OCI-LY7 (cell line): ENCODE measurements at regions not wholly inside any gene's neighbourhood (a gene's known extent, or its start where the extent isn't known, plus 50 kb on each side); places are given as distances from the start of the nearest gene placed in this dataset.

Experiments
- BruUV-seq: library from RNA; stranded (reverse); fragments of 400-500 nt; replicated peaks from 2 replicates; lab custom pipeline; 2021; lab: Mats Ljungman, UMichigan
- CTCF ChIA-PET: fragments of 300-600 bp; sonication (Branson Sonifier 250); formaldehyde crosslinking; loops from one replicate; lab custom pipeline; 2022; ENCODE audit warnings: antibody characterized with exemption; ENCODE audit not compliant: unreplicated experiment; lab: Charles Lee
- POLR2A ChIA-PET: fragments of 300-600 bp; sonication (Branson Sonifier 250); formaldehyde crosslinking; loops from one replicate; lab custom pipeline; 2022; ENCODE audit warnings: antibody characterized with exemption; lab: Charles Lee
- DNase-seq: peaks from one replicate; pipeline ENCODE4 v3.0.0-alpha.2; 2015; ENCODE audit warnings: low spot score
- H2AFZ ChIP-seq: fragments of 200-600 bp; sonication (generic), shearing (Covaris generic); 2 replicates; pipeline ENCODE4 v1.6.1; 2014; ENCODE audit warnings: mild to moderate bottlenecking, antibody characterized with exemption, low read length, moderate library complexity
- H3K27ac ChIP-seq: fragments of 200-600 bp; sonication (generic); 2 replicates; pipeline ENCODE4 v1.5.1; 2014; ENCODE audit warnings: mixed run types, low read depth, mild to moderate bottlenecking, moderate library complexity, low read length, inconsistent platforms; ENCODE audit not compliant: poor library complexity, severe bottlenecking
- H3K36me3 ChIP-seq: fragments of 200-600 bp; sonication (generic); 2 replicates; pipeline ENCODE4 v1.6.1; 2014; ENCODE audit warnings: mild to moderate bottlenecking, antibody characterized with exemption, low read length, moderate library complexity, mixed read lengths; ENCODE audit not compliant: insufficient read depth
- H3K4me1 ChIP-seq: fragments of 200-600 bp; sonication (generic); 2 replicates; pipeline ENCODE4 v1.5.1; 2014; ENCODE audit warnings: mild to moderate bottlenecking, low read length; ENCODE audit not compliant: insufficient read depth, poor library complexity, severe bottlenecking
- H3K4me2 ChIP-seq: fragments of 200-600 bp; sonication (generic); 2 replicates; pipeline ENCODE4 v1.6.1; 2014; ENCODE audit warnings: mild to moderate bottlenecking, low read length
- H3K4me3 ChIP-seq: fragments of 200-600 bp; sonication (generic); 2 replicates; pipeline ENCODE4 v1.5.1; 2014; ENCODE audit warnings: mild to moderate bottlenecking, low read depth, low read length; ENCODE audit not compliant: poor library complexity, severe bottlenecking
- H3K79me2 ChIP-seq: fragments of 200-600 bp; sonication (generic); 2 replicates; pipeline ENCODE4 v1.6.1; 2016; ENCODE audit warnings: low read depth, mild to moderate bottlenecking, low read length, moderate library complexity, mixed read lengths; ENCODE audit not compliant: insufficient read depth
- H3K9me2 ChIP-seq: fragments of 200-600 bp; sonication (generic); 2 replicates; pipeline ENCODE4 v1.6.1; 2016; ENCODE audit warnings: mild to moderate bottlenecking, low read length, mixed read lengths; ENCODE audit not compliant: insufficient read depth
- H3K9me3 ChIP-seq: fragments of 200-600 bp; sonication (generic); 2 replicates; pipeline ENCODE4 v1.6.1; 2014; ENCODE audit warnings: mild to moderate bottlenecking, mixed run types, low read length, mixed read lengths
- H4K20me1 ChIP-seq: fragments of 200-600 bp; sonication (generic); 2 replicates; pipeline ENCODE4 v1.6.1; 2014; ENCODE audit warnings: mild to moderate bottlenecking, antibody characterized with exemption, low read length, moderate library complexity, mixed read lengths; ENCODE audit not compliant: insufficient read depth
- EZH2phosphoT487 ChIP-seq: fragments of 200-600 bp; sonication (generic); IDR thresholded peaks from 2 replicates; pipeline ENCODE4 v1.6.1; 2018; ENCODE audit warnings: low read depth, borderline replicate concordance, mild to moderate bottlenecking, mixed run types, antibody characterized with exemption, low read length, moderate library complexity, mixed read lengths
- intact Hi-C: fragments of 100-400 bp; cut with micrococcal nuclease; formaldehyde crosslinking; loops from one replicate; pipeline ENCODE4 v1.10.0; 2022; ENCODE audit not compliant: unreplicated experiment
- TF ChIP-seq, protein P1 (sequence below): fragments of 200-600 bp; sonication (generic); conservative IDR thresholded peaks from 2 replicates; pipeline ENCODE4 v1.5.1; 2014; ENCODE audit warnings: mild to moderate bottlenecking, antibody characterized with exemption, low read length, moderate library complexity, mixed read lengths

- no peak for DNase-seq
- Histone ChIP-seq H3K9me2 (no peaks in the 10 kb centered on the region), H3K36me3 (no peaks in the 10 kb centered on the region), H3K79me2 (no peaks in the 10 kb centered on the region), H3K27ac (no peak overlapping the region), H3K4me2 (no peak overlapping the region), H3K9me3 (no peaks in the 10 kb centered on the region), H3K4me1 (no peaks in the 10 kb centered on the region), H3K4me3 (no peak overlapping the region), H2AFZ (no peak overlapping the region), H4K20me1 (no peaks in the 10 kb centered on the region)
- BruUV-seq, result no TSS peak
- POLR2A ChIA-PET, result no interaction called here
- no peak for TF ChIP-seq EZH2phosphoT487
- TF ChIP-seq, protein P1, sequence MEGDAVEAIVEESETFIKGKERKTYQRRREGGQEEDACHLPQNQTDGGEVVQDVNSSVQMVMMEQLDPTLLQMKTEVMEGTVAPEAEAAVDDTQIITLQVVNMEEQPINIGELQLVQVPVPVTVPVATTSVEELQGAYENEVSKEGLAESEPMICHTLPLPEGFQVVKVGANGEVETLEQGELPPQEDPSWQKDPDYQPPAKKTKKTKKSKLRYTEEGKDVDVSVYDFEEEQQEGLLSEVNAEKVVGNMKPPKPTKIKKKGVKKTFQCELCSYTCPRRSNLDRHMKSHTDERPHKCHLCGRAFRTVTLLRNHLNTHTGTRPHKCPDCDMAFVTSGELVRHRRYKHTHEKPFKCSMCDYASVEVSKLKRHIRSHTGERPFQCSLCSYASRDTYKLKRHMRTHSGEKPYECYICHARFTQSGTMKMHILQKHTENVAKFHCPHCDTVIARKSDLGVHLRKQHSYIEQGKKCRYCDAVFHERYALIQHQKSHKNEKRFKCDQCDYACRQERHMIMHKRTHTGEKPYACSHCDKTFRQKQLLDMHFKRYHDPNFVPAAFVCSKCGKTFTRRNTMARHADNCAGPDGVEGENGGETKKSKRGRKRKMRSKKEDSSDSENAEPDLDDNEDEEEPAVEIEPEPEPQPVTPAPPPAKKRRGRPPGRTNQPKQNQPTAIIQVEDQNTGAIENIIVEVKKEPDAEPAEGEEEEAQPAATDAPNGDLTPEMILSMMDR, result no peak
- intact Hi-C loops, result no loop called here
- CTCF ChIA-PET, result no interaction called here
These were observed 305.9 kb downstream of the PMP22 start for GRCh38 chr17:14959106-14959648.

DNA sequence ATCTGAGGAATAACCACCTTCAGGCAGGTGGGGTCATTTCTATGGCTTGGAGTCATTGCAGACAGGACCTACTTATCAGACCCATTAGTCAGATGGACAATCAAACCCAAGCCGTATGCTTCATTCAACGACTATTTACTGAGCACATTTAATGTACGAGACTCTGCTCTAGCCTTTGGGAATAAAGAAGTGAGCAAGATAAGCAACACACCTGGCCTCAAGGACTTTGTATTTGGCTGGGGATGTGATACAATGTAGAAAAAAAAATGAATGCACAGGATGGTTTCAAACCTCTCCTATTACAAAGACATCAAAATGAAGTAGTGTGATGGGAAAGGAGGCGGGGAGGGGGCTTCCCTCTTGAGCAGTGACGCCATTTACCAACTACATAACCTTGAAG lies 311.7 kb downstream of the PMP22 start:
- Histone ChIP-seq H3K9me3 (no peaks in the 10 kb centered on the region), H3K27ac (no peak overlapping the region), H4K20me1 (no peaks in the 10 kb centered on the region), H3K4me3 (no peak overlapping the region), H3K4me2 (no peak overlapping the region), H3K79me2 (no peaks in the 10 kb centered on the region), H2AFZ (no peak overlapping the region), H3K9me2 (no peaks in the 10 kb centered on the region), H3K36me3 (no peaks in the 10 kb centered on the region), H3K4me1 (no peaks in the 10 kb centered on the region)
- intact Hi-C loops, result no loop called here
- no TSS peak for BruUV-seq
- ChIA-PET CTCF (no interaction called here), POLR2A (no interaction called here)
- DNase-seq, result no peak
- TF ChIP-seq, protein P1, result no peak
- no peak for TF ChIP-seq EZH2phosphoT487

DNA sequence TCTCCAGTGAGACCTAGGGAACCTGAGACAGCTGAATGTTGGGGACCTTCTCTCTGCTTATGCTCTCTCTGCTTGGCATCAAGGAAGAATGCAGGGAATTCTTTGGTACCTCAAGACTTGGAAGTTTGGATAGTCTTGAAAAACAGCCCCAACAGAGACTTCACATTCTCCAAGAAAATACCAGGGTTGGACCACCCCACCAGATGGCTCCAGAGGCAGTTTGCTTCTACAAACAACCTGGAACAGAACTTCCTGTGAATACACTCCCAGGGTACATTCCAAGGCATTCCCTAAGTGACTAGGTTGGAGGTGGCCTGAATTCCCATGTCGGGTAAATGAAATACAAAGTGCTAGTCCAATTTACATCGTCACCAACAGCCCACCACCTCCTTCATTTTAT lies 314.4 kb downstream of the PMP22 start:
- ChIA-PET POLR2A (no interaction called here), CTCF (no interaction called here)
- TF ChIP-seq, protein P1, result no peak
- no peak for TF ChIP-seq EZH2phosphoT487
- intact Hi-C loops, result no loop called here
- DNase-seq, result no peak
- H3K9me2 ChIP-seq, result no peaks in the 10 kb centered on the region
- H3K4me3 ChIP-seq, result no peak overlapping the region
- H3K36me3 ChIP-seq, result no peaks in the 10 kb centered on the region
- no peaks in the 10 kb centered on the region for H4K20me1 ChIP-seq
- no TSS peak for BruUV-seq
- H2AFZ ChIP-seq, result no peak overlapping the region
- no peaks in the 10 kb centered on the region for H3K79me2 ChIP-seq
- no peaks in the 10 kb centered on the region for H3K4me1 ChIP-seq
- no peak overlapping the region for H3K27ac ChIP-seq
- H3K9me3 ChIP-seq, result no peaks in the 10 kb centered on the region
- H3K4me2 ChIP-seq, result no peak overlapping the region
